Activated B cell treated with CpG ODN at 0.5 μM for 24 hours (primary cell): ENCODE measurements at regions not wholly inside any gene's neighbourhood (a gene's known extent, or its start where the extent isn't known, plus 50 kb on each side); places are given as distances from the start of the nearest gene placed in this dataset.

Experiments
- ATAC-seq: fragments of 200-7000 bp; cut with Tn5 transposase; one replicate; pipeline ENCODE4 v1.10.0; 2021; ENCODE audit warnings: low read depth, mild to moderate bottlenecking, moderate library complexity
- CTCF ChIA-PET: fragments of 350-600 bp; sonication (Branson Sonifier 250); formaldehyde crosslinking; loops from one replicate; lab custom pipeline; 2021; ENCODE audit warnings: antibody characterized with exemption; lab: Charles Lee
- POLR2A ChIA-PET: fragments of 350-600 bp; sonication (Branson Sonifier 250); formaldehyde crosslinking; loops from one replicate; lab custom pipeline; 2021; ENCODE audit warnings: antibody characterized with exemption; lab: Charles Lee
- DNase-seq: peaks from one replicate; pipeline ENCODE4 v3.0.0; 2022
- H3K27ac Mint-ChIP-seq: one replicate; pipeline ENCODE4 v1.8.0; 2020; ENCODE audit warnings: mixed read lengths
- H3K27me3 Mint-ChIP-seq: one replicate; pipeline ENCODE4 v1.8.0; 2021; ENCODE audit warnings: mixed read lengths
- H3K36me3 Mint-ChIP-seq: one replicate; pipeline ENCODE4 v1.8.0; 2021; ENCODE audit warnings: low read depth, mixed read lengths
- H3K4me1 Mint-ChIP-seq: one replicate; pipeline ENCODE4 v1.8.0; 2021; ENCODE audit warnings: mixed read lengths
- H3K4me3 Mint-ChIP-seq: one replicate; pipeline ENCODE4 v1.8.0; 2020; ENCODE audit warnings: mild to moderate bottlenecking, mixed read lengths
- H3K9me3 Mint-ChIP-seq: one replicate; pipeline ENCODE4 v1.8.0; 2020; ENCODE audit warnings: mixed read lengths
- CTCF ChIP-seq: fragments of 200-600 bp; IDR thresholded peaks from one replicate; pipeline ENCODE4 v1.8.0; 2022; ENCODE audit warnings: antibody characterized with exemption, mild to moderate bottlenecking
- intact Hi-C: fragments of 100-400 bp; cut with micrococcal nuclease; formaldehyde crosslinking; loops from one replicate; pipeline ENCODE4 v1.15.1; 2024

GRCh38 chr1:209364716-209365115 lies 218.8 kb upstream of the CAMK1G start:
- no peak for DNase-seq

GRCh38 chr1:209367061-209367772 lies 216.3 kb upstream of the CAMK1G start:
- no peak for TF ChIP-seq CTCF
- Mint-ChIP-seq H3K27me3 (peaks cover 4% of the 10 kb centered on the region), H3K4me1 (no peaks in the 10 kb centered on the region), H3K36me3 (no peaks in the 10 kb centered on the region), H3K4me3 (no peak overlapping the region), H3K9me3 (no peaks in the 10 kb centered on the region), H3K27ac (no peak overlapping the region)
- intact Hi-C loops = no loop called here
- ATAC-seq (no peak), DNase-seq (no peak)
- POLR2A ChIA-PET = no interaction called here
- CTCF ChIA-PET = no interaction called here

More at GRCh38 chr1:209364716-209365115, 218.8 kb upstream of the CAMK1G start:
- Mint-ChIP-seq H3K4me3 (no peak overlapping the region), H3K36me3 (no peaks in the 10 kb centered on the region), H3K27me3 (peaks cover 7% of the 10 kb centered on the region), H3K9me3 (no peaks in the 10 kb centered on the region), H3K4me1 (no peaks in the 10 kb centered on the region), H3K27ac (no peak overlapping the region)
- POLR2A ChIA-PET = no interaction called here
- CTCF ChIA-PET = no interaction called here
- ATAC-seq = no peak
- no peak for TF ChIP-seq CTCF
- intact Hi-C loops = no loop called here

- intact Hi-C loops = no loop called here
- Mint-ChIP-seq H3K27me3 (peaks cover 4% of the 10 kb centered on the region), H3K9me3 (no peaks in the 10 kb centered on the region), H3K4me1 (no peaks in the 10 kb centered on the region), H3K36me3 (no peaks in the 10 kb centered on the region), H3K27ac (no peak overlapping the region), H3K4me3 (no peak overlapping the region)
- DNase-seq (no peak), ATAC-seq (no peak)
- CTCF ChIA-PET = no interaction called here
- TF ChIP-seq CTCF = no peak
- POLR2A ChIA-PET = no interaction called here
These were observed 214.5 kb upstream of the CAMK1G start for GRCh38 chr1:209368864-209369598.

GRCh38 chr1:209370241-209370995 lies 213.1 kb upstream of the CAMK1G start:
- CTCF ChIA-PET = no interaction called here
- Mint-ChIP-seq H3K4me3 (no peak overlapping the region), H3K27me3 (peaks cover 2% of the 10 kb centered on the region), H3K36me3 (no peaks in the 10 kb centered on the region), H3K9me3 (no peaks in the 10 kb centered on the region), H3K4me1 (no peaks in the 10 kb centered on the region), H3K27ac (no peak overlapping the region)
- DNase-seq (no peak), ATAC-seq (no peak)
- POLR2A ChIA-PET = no interaction called here
- TF ChIP-seq CTCF = no peak
- intact Hi-C loops = no loop called here

- no peak for ATAC-seq
These were observed 208.4 kb upstream of the CAMK1G start for GRCh38 chr1:209375097-209375496.

More at GRCh38 chr1:209375097-209375496, 208.4 kb upstream of the CAMK1G start:
- Mint-ChIP-seq H3K4me1 (no peaks in the 10 kb centered on the region), H3K27me3 (no peaks in the 10 kb centered on the region), H3K36me3 (no peaks in the 10 kb centered on the region), H3K9me3 (no peaks in the 10 kb centered on the region), H3K4me3 (no peak overlapping the region), H3K27ac (no peak overlapping the region)
- CTCF ChIA-PET = no interaction called here
- intact Hi-C loops = no loop called here
- TF ChIP-seq CTCF = no peak
- POLR2A ChIA-PET = no interaction called here
- DNase-seq = no peak
